GM12892 (cell line): ENCODE measurements at regions not wholly inside any gene's neighbourhood (a gene's known extent, or its start where the extent isn't known, plus 50 kb on each side); places are given as distances from the start of the nearest gene placed in this dataset.
"Not testable (repeated sequence)": the region's sequence is repeated elsewhere in the genome, so short reads cannot be mapped to it uniquely, and the experiment has no call there.

Experiments used
- DNase-seq: peaks from one replicate; pipeline ENCODE4 v3.0.0; 2011; ENCODE audit not compliant: insufficient read length
- FAIRE-seq: peaks from 2 replicates; lab custom pipeline; 2011; peaks lifted over from hg19 to GRCh38; lab: Jason Lieb, UNC
- POLR2A ChIP-seq: IDR thresholded peaks from 2 replicates; pipeline ENCODE4 v1.6.1; 2011; ENCODE audit warnings: low read depth, low read length, control low read depth
- POLR2AphosphoS5 ChIP-seq: IDR thresholded peaks from 2 replicates; pipeline ENCODE4 v1.6.1; 2011; ENCODE audit warnings: low read depth, low read length, control low read depth
- TAF1 ChIP-seq: IDR thresholded peaks from 2 replicates; pipeline ENCODE4 v1.6.1; 2011; ENCODE audit warnings: low read depth, mild to moderate bottlenecking, control low read depth, low read length, borderline replicate concordance

- TF ChIP-seq POLR2A, result no peak
- no peak for TF ChIP-seq POLR2AphosphoS5
- no peak for TF ChIP-seq TAF1
- FAIRE-seq, result no peak
- no peak for DNase-seq
Measured at GRCh38 chr16:63774302-63774701, 1347.6 kb downstream of the CDH11 start.

GRCh38 chr16:63769211-63769610 is 1352.7 kb downstream of the CDH11 start:
- DNase-seq (no peak), FAIRE-seq (no peak)
- no peak for TF ChIP-seq POLR2A

- FAIRE-seq, DNase-seq: not testable (repeated sequence)
Measured at GRCh38 chr16:63760246-63760645, 1361.6 kb downstream of the CDH11 start.

GRCh38 chr16:63752347-63752746 is 1369.5 kb downstream of the CDH11 start:
- no peak for FAIRE-seq
- DNase-seq, result no peak
- TF ChIP-seq TAF1 (no peak), POLR2AphosphoS5 (no peak), POLR2A (no peak)

- TF ChIP-seq TAF1, result no peak
- no peak for TF ChIP-seq POLR2A
- TF ChIP-seq POLR2AphosphoS5, result no peak
- DNase-seq (no peak), FAIRE-seq (no peak)
Measured at GRCh38 chr16:63749276-63749675, 1372.6 kb downstream of the CDH11 start.

- DNase-seq (no peak), FAIRE-seq (no peak)
- TF ChIP-seq POLR2A (no peak), TAF1 (no peak), POLR2AphosphoS5 (no peak)
Measured at GRCh38 chr16:63745456-63745855, 1376.4 kb downstream of the CDH11 start.

- FAIRE-seq (no peak), DNase-seq (no peak)
- TF ChIP-seq TAF1 (no peak), POLR2AphosphoS5 (no peak)
Measured at GRCh38 chr16:63744077-63744874, 1377.6 kb downstream of the CDH11 start.

- FAIRE-seq (no peak), DNase-seq (no peak)
- TF ChIP-seq POLR2AphosphoS5 (no peak), POLR2A (no peak), TAF1 (no peak)
Measured at GRCh38 chr16:63742150-63742549, 1379.7 kb downstream of the CDH11 start.

GRCh38 chr16:63737633-63738032 is 1384.2 kb downstream of the CDH11 start:
- TF ChIP-seq TAF1 (no peak), POLR2A (no peak), POLR2AphosphoS5 (no peak)
- FAIRE-seq (no peak), DNase-seq (no peak)

- no peak for DNase-seq
- TF ChIP-seq POLR2AphosphoS5 (no peak), TAF1 (no peak), POLR2A (no peak)
- FAIRE-seq, result no peak
Measured at GRCh38 chr16:63735456-63735855, 1386.4 kb downstream of the CDH11 start.

- TF ChIP-seq POLR2A, result no peak
- no peak for TF ChIP-seq POLR2AphosphoS5
- TF ChIP-seq TAF1, result no peak
- DNase-seq, result no peak
- no peak for FAIRE-seq
Measured at GRCh38 chr16:63720848-63721247, 1401.0 kb downstream of the CDH11 start.

GRCh38 chr16:63719926-63720325 is 1401.9 kb downstream of the CDH11 start:
- DNase-seq, result no peak
- no peak for FAIRE-seq

GRCh38 chr16:63717806-63718205 is 1404.1 kb downstream of the CDH11 start:
- DNase-seq (no peak), FAIRE-seq (no peak)
- TF ChIP-seq POLR2A (no peak), TAF1 (no peak), POLR2AphosphoS5 (no peak)

More at GRCh38 chr16:63719926-63720325, 1401.9 kb downstream of the CDH11 start:
- TF ChIP-seq POLR2A (no peak), POLR2AphosphoS5 (no peak), TAF1 (no peak)
